PFSK-1 (cell line): ENCODE measurements at regions not wholly inside any gene's neighbourhood (a gene's known extent, or its start where the extent isn't known, plus 50 kb on each side); places are given as distances from the start of the nearest gene placed in this dataset.

Source experiments
- FOXP2 ChIP-seq: optimal IDR thresholded peaks from 2 replicates; pipeline ENCODE3; 2011; ENCODE audit warnings: borderline replicate concordance, control low read depth, inconsistent platforms; ENCODE audit not compliant: insufficient read depth; ENCODE audit errors: extremely low read length, extremely low read depth
- POLR2AphosphoS5 ChIP-seq: IDR thresholded peaks from 2 replicates; pipeline ENCODE4 v1.6.1; 2012; ENCODE audit warnings: low read depth, mild to moderate bottlenecking, control low read depth, low read length, moderate library complexity
- SIN3A ChIP-seq: IDR thresholded peaks from 2 replicates; pipeline ENCODE4 v1.6.1; 2012; ENCODE audit warnings: mild to moderate bottlenecking, low read length, moderate library complexity, borderline replicate concordance; ENCODE audit not compliant: insufficient read depth
- TAF1 ChIP-seq: IDR thresholded peaks from 2 replicates; pipeline ENCODE4 v1.6.1; 2012; ENCODE audit warnings: low read length, control low read depth, borderline replicate concordance; ENCODE audit not compliant: insufficient read depth
- TF ChIP-seq, protein P1 (sequence below), 2 experiments: IDR thresholded peaks; 2 replicates each; pipeline versions ENCODE4 v1.6.1 to v1.8.0; 2011 to 2012; ENCODE audit warnings: low read depth in 2 of 2, low read length in 2 of 2, control low read depth in 1 of 2, inconsistent platforms in 1 of 2, mild to moderate bottlenecking in 1 of 2, moderate library complexity in 1 of 2; ENCODE audit not compliant: insufficient read depth in 1 of 2

- TF ChIP-seq SIN3A (no peak), TAF1 (no peak), FOXP2 (no peak), POLR2AphosphoS5 (no peak)
- TF ChIP-seq, protein P1, sequence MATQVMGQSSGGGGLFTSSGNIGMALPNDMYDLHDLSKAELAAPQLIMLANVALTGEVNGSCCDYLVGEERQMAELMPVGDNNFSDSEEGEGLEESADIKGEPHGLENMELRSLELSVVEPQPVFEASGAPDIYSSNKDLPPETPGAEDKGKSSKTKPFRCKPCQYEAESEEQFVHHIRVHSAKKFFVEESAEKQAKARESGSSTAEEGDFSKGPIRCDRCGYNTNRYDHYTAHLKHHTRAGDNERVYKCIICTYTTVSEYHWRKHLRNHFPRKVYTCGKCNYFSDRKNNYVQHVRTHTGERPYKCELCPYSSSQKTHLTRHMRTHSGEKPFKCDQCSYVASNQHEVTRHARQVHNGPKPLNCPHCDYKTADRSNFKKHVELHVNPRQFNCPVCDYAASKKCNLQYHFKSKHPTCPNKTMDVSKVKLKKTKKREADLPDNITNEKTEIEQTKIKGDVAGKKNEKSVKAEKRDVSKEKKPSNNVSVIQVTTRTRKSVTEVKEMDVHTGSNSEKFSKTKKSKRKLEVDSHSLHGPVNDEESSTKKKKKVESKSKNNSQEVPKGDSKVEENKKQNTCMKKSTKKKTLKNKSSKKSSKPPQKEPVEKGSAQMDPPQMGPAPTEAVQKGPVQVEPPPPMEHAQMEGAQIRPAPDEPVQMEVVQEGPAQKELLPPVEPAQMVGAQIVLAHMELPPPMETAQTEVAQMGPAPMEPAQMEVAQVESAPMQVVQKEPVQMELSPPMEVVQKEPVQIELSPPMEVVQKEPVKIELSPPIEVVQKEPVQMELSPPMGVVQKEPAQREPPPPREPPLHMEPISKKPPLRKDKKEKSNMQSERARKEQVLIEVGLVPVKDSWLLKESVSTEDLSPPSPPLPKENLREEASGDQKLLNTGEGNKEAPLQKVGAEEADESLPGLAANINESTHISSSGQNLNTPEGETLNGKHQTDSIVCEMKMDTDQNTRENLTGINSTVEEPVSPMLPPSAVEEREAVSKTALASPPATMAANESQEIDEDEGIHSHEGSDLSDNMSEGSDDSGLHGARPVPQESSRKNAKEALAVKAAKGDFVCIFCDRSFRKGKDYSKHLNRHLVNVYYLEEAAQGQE (IDR thresholded peaks at IDR 0.05; ENCODE audit: insufficient read depth in 1 of 2, low read depth in 2 of 2, low read length in 2 of 2) = no peak
Measured at GRCh38 chr2:76008001-76008702, 297.4 kb upstream of the GCFC2 start.

DNA sequence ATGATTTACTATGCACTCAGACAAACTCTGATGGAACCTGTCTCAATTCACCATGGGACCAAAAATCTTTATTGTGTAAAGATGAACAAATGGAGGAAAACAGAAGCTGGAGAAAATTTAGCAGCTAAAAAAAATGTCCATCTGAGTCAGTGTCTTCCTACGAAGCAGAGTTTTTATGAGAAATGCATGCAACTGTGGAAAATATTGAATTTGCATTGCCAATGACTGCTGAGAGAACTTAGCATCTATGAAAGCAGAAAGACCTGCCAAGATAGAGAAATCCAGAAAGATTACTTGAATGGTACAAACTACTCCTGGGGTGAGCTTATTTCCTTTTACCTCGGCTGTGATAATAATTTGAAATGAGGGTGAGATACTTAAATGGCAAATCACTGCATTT lies 289.7 kb upstream of the GCFC2 start:
- TF ChIP-seq TAF1 = no peak
- TF ChIP-seq, protein P1 (IDR thresholded peaks at IDR 0.05; ENCODE audit: insufficient read depth in 1 of 2, low read depth in 2 of 2, low read length in 2 of 2) = no peak
- TF ChIP-seq FOXP2 = no peak
- no peak for TF ChIP-seq POLR2AphosphoS5
- no peak for TF ChIP-seq SIN3A

GRCh38 chr2:75998451-75998850 lies 287.7 kb upstream of the GCFC2 start:
- TF ChIP-seq, protein P1 (IDR thresholded peaks at IDR 0.05; ENCODE audit: insufficient read depth in 1 of 2, low read depth in 2 of 2, low read length in 2 of 2) = no peak
- TF ChIP-seq FOXP2 (no peak), SIN3A (no peak)

DNA sequence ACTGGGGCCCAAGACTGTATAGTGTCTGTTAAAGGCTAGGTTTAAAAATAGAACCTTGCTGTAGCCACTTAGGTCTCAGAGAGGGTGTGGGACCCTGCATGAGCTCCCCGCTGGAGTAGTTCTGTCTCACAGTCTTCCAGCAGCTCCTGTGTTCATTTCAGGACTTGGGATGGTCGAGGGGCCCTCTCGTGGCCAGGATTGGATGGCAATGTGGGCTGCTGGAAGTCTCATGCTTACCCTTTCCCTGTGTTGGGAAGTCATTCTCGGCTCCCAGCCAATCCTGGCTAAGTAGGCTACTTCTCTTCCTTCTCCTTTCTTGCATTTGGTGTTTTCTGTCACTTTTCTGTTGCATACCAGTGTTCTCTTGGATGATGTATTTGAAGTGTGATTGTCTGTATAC lies 284.0 kb upstream of the GCFC2 start:
- TF ChIP-seq, protein P1 (IDR thresholded peaks at IDR 0.05; ENCODE audit: insufficient read depth in 1 of 2, low read depth in 2 of 2, low read length in 2 of 2) = no peak
- no peak for TF ChIP-seq SIN3A
- no peak for TF ChIP-seq TAF1
- TF ChIP-seq POLR2AphosphoS5 = no peak
- TF ChIP-seq FOXP2 = no peak
